ENCODE measurements at regions not wholly inside any gene's neighbourhood (a gene's known extent, or its start where the extent isn't known, plus 50 kb on each side); places are given as distances from the start of the nearest gene placed in this dataset.
"Not testable (repeated sequence)": the region's sequence is repeated elsewhere in the genome, so short reads cannot be mapped to it uniquely, and the experiment has no call there.

GRCh38 chr5:62255551-62255950 is 50.5 kb upstream of the KIF2A start:
- WGBS (ENCODE audit: low lambda C conversion rate): 74% methylated on average over 1 of the region's 1 CpG
- H3K4me1 ChIP-seq (ENCODE audit: control insufficient read depth in 1 of 2, insufficient read depth in 2 of 2, low read depth in 1 of 2, low read length in 1 of 2); DNase-seq; H3K4me3 ChIP-seq (ENCODE audit: low read depth in 2 of 2, low read length in 1 of 2); POLR2A ChIA-PET; H3K79me2 ChIP-seq (ENCODE audit: insufficient read depth); H2AFZ ChIP-seq (ENCODE audit: low read depth); H3K27ac ChIP-seq (ENCODE audit: low read depth in 2 of 2, low read length in 1 of 2); H3F3A ChIP-seq (replicated peaks; ENCODE audit: insufficient read depth); H3K4me2 ChIP-seq; H3K36me3 ChIP-seq (replicated peaks in 1 of 2; ENCODE audit: control insufficient read depth in 1 of 2, insufficient read depth in 2 of 2, low read length in 1 of 2); H3K9ac ChIP-seq; H4K20me1 ChIP-seq (ENCODE audit: insufficient read depth); H3K9me3 ChIP-seq; CTCF ChIA-PET; H3K27me3 ChIP-seq (ENCODE audit: insufficient read depth); H3K9me2 ChIP-seq: not testable (repeated sequence)

- Histone ChIP-seq H3K4me2 (no peak overlapping the region), H3K27me3 (ENCODE audit: insufficient read depth) (no peaks in the 10 kb centered on the region; the same call in none of the 2 replicates), H3K27ac (ENCODE audit: low read depth in 2 of 2, low read length in 1 of 2) (peak overlapping the region in 1 of 2 experiments; percentile 83; a peak in 2 of 4 replicates), H3K4me3 (ENCODE audit: low read depth in 2 of 2, low read length in 1 of 2) (no peak overlapping the region), H3K9ac (no peak overlapping the region), H3K36me3 (replicated peaks in 1 of 2; ENCODE audit: control insufficient read depth in 1 of 2, insufficient read depth in 2 of 2, low read length in 1 of 2) (no peaks in the 10 kb centered on the region), H3K9me3 (no peaks in the 10 kb centered on the region), H4K20me1 (ENCODE audit: insufficient read depth) (no peaks in the 10 kb centered on the region), H3K9me2 (no peaks in the 10 kb centered on the region), H3F3A (replicated peaks; ENCODE audit: insufficient read depth) (no peaks in the 10 kb centered on the region), H2AFZ (ENCODE audit: low read depth) (no peak overlapping the region), H3K4me1 (ENCODE audit: control insufficient read depth in 1 of 2, insufficient read depth in 2 of 2, low read depth in 1 of 2, low read length in 1 of 2) (peaks cover 0 to 11% of the 10 kb centered on the region in 2 experiments; a peak in 3 of 4 replicates), H3K79me2 (ENCODE audit: insufficient read depth) (no peaks in the 10 kb centered on the region)
- DNase-seq: peak; percentile 73
- TF ChIP-seq RXRA (IDR thresholded peaks at IDR 0.05; ENCODE audit: borderline replicate concordance, low read depth) (no peak), YY1 (IDR thresholded peaks at IDR 0.05; ENCODE audit: low read depth) (no peak), CHD2 (IDR thresholded peaks at IDR 0.05; ENCODE audit: low read length, partially characterized antibody) (peak; percentile 53), REST (IDR thresholded peaks at IDR 0.05; ENCODE audit: low read depth, low read length) (no peak), GATA2 (CRISPR knock-in tag; IDR thresholded peaks at IDR 0.05) (peak; percentile 94), EP300 (IDR thresholded peaks at IDR 0.05; ENCODE audit: borderline replicate concordance in 1 of 2, low read depth in 1 of 2, low read length in 1 of 2) (peak in 1 of 2 experiments; percentile 45; a peak in 2 of 4 replicates), TCF12 (IDR thresholded peaks at IDR 0.05) (peak; percentile 14; the same call in 1 of the 2 replicates), MEF2A (IDR thresholded peaks at IDR 0.05; ENCODE audit: borderline replicate concordance, low read depth) (no peak), MXI1 (IDR thresholded peaks at IDR 0.05; ENCODE audit: low read depth, low read length) (peak; percentile 89; the same call in 1 of the 2 replicates), MAX (IDR thresholded peaks at IDR 0.05; ENCODE audit: low read depth) (peak; percentile 20; the same call in 1 of the 2 replicates), RCOR1 (IDR thresholded peaks at IDR 0.05; ENCODE audit: low read length) (peak; percentile 70), USF1 (IDR thresholded peaks at IDR 0.05; ENCODE audit: borderline replicate concordance, low read depth) (peak; percentile 53; the same call in 1 of the 2 replicates)
- POLR2A ChIA-PET: no interaction called here
- CTCF ChIA-PET: interaction anchor here (1.1 kb wide), 1 partner anchor 32 kb away, joined by 3 read pairs; no protein-coding TSS in a partner anchor
- 34% methylated on average over 8 of the region's 8 CpGs for WGBS (ENCODE audit: low lambda C conversion rate)
Observed at GRCh38 chr5:62256161-62257019, 49.6 kb upstream of the KIF2A start.

Small RNA genes lying in the stretch of these regions (small RNA-seq; reads per million reads assigned to genes)
- gene RN7SKP157 (0 reads per million in 7 experiments), gene RNU6-913P (0 reads per million in 7 experiments)
